ENCODE measurements at regions not wholly inside any gene's neighbourhood (a gene's known extent, or its start where the extent isn't known, plus 50 kb on each side); places are given as distances from the start of the nearest gene placed in this dataset.

DNA sequence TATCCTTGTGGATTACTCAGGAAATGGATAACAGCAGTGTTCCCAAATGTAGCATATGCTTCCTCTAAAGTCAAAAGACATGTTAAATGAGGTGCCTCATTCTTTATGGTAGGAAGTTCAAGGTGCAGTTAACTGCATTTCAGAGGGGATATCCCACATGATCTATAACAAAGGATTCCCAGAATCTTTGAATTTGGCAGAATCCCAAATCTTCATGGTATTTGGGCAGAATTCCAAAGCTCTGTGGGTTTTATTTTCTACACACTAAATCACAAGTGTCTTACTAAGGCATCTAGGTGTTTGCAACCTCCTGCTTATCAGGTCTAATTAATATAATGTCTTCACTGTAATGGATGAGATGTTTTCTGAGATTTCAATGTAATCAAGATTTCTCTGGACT lies 364.3 kb upstream of the MAN1A1 start:
- Histone ChIP-seq H3K79me2 (ENCODE audit: insufficient read depth, low read length) (no peaks in the 10 kb centered on the region), H4K20me1 (ENCODE audit: insufficient read depth, low read length) (no peaks in the 10 kb centered on the region), H3K9ac (ENCODE audit: insufficient read depth, low read length, poor library complexity, severe bottlenecking) (no peak overlapping the region), H3K4me2 (replicated peaks; ENCODE audit: extremely low read depth, low read length, poor library complexity, severe bottlenecking) (no peak overlapping the region), H2AFZ (ENCODE audit: insufficient read depth, low read depth, low read length, poor library complexity, severe bottlenecking) (no peak overlapping the region), H3K4me3 (replicated peaks in 1 of 3; ENCODE audit: low read depth in 2 of 3, low read length in 3 of 3) (no peak overlapping the region), H3K4me1 (ENCODE audit: control insufficient read depth in 1 of 2, insufficient read depth in 2 of 2, low read length in 2 of 2) (peaks cover 8 to 10% of the 10 kb centered on the region in 2 donors), H3K27me3 (ENCODE audit: control insufficient read depth in 2 of 2, insufficient read depth in 2 of 2, low read length in 2 of 2) (no peaks in the 10 kb centered on the region), H3K27ac (ENCODE audit: low read depth in 1 of 2, low read length in 2 of 2) (no peak overlapping the region), H3K36me3 (replicated peaks in 1 of 2; ENCODE audit: control insufficient read depth in 1 of 2, insufficient read depth in 2 of 2, low read length in 2 of 2) (no peaks in the 10 kb centered on the region), H3K9me3 (replicated peaks in 1 of 2; ENCODE audit: control insufficient read depth in 1 of 2, insufficient read depth in 1 of 2, low read length in 2 of 2) (no peaks in the 10 kb centered on the region)
- H3K4me1 Mint-ChIP-seq: peaks cover 12% of the 10 kb centered on the region
- no peak overlapping the region for H3K4me3 Mint-ChIP-seq
- H3K27ac Mint-ChIP-seq: no peak overlapping the region
- TF ChIP-seq, protein P1, sequence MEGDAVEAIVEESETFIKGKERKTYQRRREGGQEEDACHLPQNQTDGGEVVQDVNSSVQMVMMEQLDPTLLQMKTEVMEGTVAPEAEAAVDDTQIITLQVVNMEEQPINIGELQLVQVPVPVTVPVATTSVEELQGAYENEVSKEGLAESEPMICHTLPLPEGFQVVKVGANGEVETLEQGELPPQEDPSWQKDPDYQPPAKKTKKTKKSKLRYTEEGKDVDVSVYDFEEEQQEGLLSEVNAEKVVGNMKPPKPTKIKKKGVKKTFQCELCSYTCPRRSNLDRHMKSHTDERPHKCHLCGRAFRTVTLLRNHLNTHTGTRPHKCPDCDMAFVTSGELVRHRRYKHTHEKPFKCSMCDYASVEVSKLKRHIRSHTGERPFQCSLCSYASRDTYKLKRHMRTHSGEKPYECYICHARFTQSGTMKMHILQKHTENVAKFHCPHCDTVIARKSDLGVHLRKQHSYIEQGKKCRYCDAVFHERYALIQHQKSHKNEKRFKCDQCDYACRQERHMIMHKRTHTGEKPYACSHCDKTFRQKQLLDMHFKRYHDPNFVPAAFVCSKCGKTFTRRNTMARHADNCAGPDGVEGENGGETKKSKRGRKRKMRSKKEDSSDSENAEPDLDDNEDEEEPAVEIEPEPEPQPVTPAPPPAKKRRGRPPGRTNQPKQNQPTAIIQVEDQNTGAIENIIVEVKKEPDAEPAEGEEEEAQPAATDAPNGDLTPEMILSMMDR (IDR thresholded peaks at IDR 0.05): no peak
- no peaks in the 10 kb centered on the region for H3K27me3 Mint-ChIP-seq (ENCODE audit: low read depth in 3 of 3)
- H3K36me3 Mint-ChIP-seq: peaks cover 0 to 2% of the 10 kb centered on the region in 2 donors
- intact Hi-C loops (cut with micrococcal nuclease): no loop called here
- no peak for DNase-seq
- peaks cover 0 to 9% (median 5%) of the 10 kb centered on the region in 7 donors for H3K9me3 Mint-ChIP-seq

- no peaks in the 10 kb centered on the region for H3K27me3 ChIP-seq (ENCODE audit: control insufficient read depth in 2 of 2, insufficient read depth in 2 of 2, low read length in 2 of 2)
- H3K4me3 ChIP-seq (replicated peaks in 1 of 3; ENCODE audit: low read depth in 2 of 3, low read length in 3 of 3): no peak overlapping the region
- TF ChIP-seq, protein P1 (IDR thresholded peaks at IDR 0.05): no peak
- no peaks in the 10 kb centered on the region for H3K36me3 ChIP-seq (replicated peaks in 1 of 2; ENCODE audit: control insufficient read depth in 1 of 2, insufficient read depth in 2 of 2, low read length in 2 of 2)
- no peak overlapping the region for H3K9ac ChIP-seq (ENCODE audit: insufficient read depth, low read length, poor library complexity, severe bottlenecking)
- intact Hi-C loops (cut with micrococcal nuclease): no loop called here
- H3K27me3 Mint-ChIP-seq (ENCODE audit: low read depth in 3 of 3): no peaks in the 10 kb centered on the region
- no peaks in the 10 kb centered on the region for H3K9me3 ChIP-seq (replicated peaks in 1 of 2; ENCODE audit: control insufficient read depth in 1 of 2, insufficient read depth in 1 of 2, low read length in 2 of 2)
- WGBS (ENCODE audit: insufficient coverage): no CpG with 5 or more reads among the region's 1 CpG
- H3K36me3 Mint-ChIP-seq: peaks cover 0 to 7% of the 10 kb centered on the region in 2 donors
- DNase-seq: no peak
- no peak overlapping the region for H2AFZ ChIP-seq (ENCODE audit: insufficient read depth, low read depth, low read length, poor library complexity, severe bottlenecking)
- peaks cover 16% of the 10 kb centered on the region for H3K4me1 Mint-ChIP-seq
- no peaks in the 10 kb centered on the region for H4K20me1 ChIP-seq (ENCODE audit: insufficient read depth, low read length)
- peaks cover 3 to 14% (median 9%) of the 10 kb centered on the region in 7 donors for H3K9me3 Mint-ChIP-seq
- H3K4me1 ChIP-seq (ENCODE audit: control insufficient read depth in 1 of 2, insufficient read depth in 2 of 2, low read length in 2 of 2): peaks cover 0 to 10% of the 10 kb centered on the region in 2 donors
- H3K4me2 ChIP-seq (replicated peaks; ENCODE audit: extremely low read depth, low read length, poor library complexity, severe bottlenecking): no peak overlapping the region
- H3K4me3 Mint-ChIP-seq: no peak overlapping the region
- no peak overlapping the region for H3K27ac Mint-ChIP-seq
- H3K27ac ChIP-seq (ENCODE audit: low read depth in 1 of 2, low read length in 2 of 2): no peak overlapping the region
- no peaks in the 10 kb centered on the region for H3K79me2 ChIP-seq (ENCODE audit: insufficient read depth, low read length)
Observed at GRCh38 chr6:119686644-119687043, 337.1 kb upstream of the MAN1A1 start.
